ENCODE measurements at regions not wholly inside any gene's neighbourhood (a gene's known extent, or its start where the extent isn't known, plus 50 kb on each side); places are given as distances from the start of the nearest gene placed in this dataset.
"Not testable (repeated sequence)": the region's sequence is repeated elsewhere in the genome, so short reads cannot be mapped to it uniquely, and the experiment has no call there.

DNA sequence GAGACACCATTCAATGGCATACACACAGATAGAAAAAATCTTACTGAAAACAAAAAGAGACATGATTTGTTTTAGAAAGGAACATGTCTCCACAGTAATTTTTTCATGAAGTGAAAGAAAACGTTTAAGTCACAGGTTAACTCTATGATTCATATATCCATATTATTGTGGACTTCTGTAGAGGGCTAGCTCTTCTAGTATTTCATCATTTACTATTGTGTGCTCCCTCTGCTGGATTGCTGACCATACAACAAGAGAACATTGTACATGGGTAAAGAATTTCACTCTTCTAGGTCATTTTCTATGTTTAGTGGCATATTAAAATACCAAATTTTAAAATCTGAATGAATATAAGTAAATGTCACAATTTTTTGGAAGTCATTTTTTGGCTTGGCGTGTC is 91.8 kb upstream of the POU3F4 start:
- DNase-seq (ENCODE audit: low spot score) = peak; percentile 59

- no peak for DNase-seq (ENCODE audit: low spot score)
These were observed 88.9 kb upstream of the POU3F4 start for GRCh38 chrX:83419030-83419792.

- DNase-seq (ENCODE audit: low spot score) = no peak
These were observed 85.3 kb upstream of the POU3F4 start for GRCh38 chrX:83422836-83423235.

- not testable (repeated sequence) for DNase-seq (ENCODE audit: low spot score)
These were observed 65.5 kb upstream of the POU3F4 start for GRCh38 chrX:83442552-83442951.

- DNase-seq (ENCODE audit: low spot score) = no peak
These were observed 61.7 kb upstream of the POU3F4 start for GRCh38 chrX:83446355-83446754.
